Cardiac septum (tissue), 1 donor: ENCODE measurements at regions not wholly inside any gene's neighbourhood (a gene's known extent, or its start where the extent isn't known, plus 50 kb on each side); places are given as distances from the start of the nearest gene placed in this dataset.

Experiments
- DNase-seq: peaks from one replicate; pipeline ENCODE4 v3.0.0-alpha.2; 2020; ENCODE audit warnings: low spot score
- intact Hi-C: fragments of 100-400 bp; cut with DNase I; formaldehyde crosslinking; loops from one replicate; pipeline ENCODE4 v1.14.0; 2022
- donor health status: DM: no; HTN: no; CAD: no.

DNA sequence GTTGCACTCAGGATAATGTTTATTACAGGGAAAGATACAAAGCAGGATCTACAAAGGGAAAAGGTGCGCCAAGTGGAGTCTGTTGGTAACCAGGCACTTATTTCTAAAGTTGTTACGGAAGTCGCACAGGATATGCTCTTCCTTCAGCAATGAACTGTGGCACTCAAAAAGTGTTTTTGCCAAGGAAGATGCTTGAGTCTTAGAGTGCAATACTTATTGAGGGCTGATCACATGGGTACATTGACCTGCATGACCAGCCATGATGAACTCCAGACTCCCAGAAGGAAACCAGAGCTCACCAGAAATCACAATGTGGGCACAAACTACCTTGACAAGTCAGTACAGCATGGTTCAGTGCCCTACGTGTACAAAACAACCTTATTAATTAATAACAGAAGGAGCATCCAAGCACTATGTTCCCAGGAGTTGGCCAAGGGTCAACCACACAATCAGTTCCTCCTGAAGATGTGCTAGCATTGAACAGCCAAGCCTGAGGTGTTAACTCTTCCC lies 270.7 kb upstream of the TFAP2D start:
- intact Hi-C loops: no loop called here
- DNase-seq: no peak

GRCh38 chr6:50443144-50443543 lies 270.2 kb upstream of the TFAP2D start:
- intact Hi-C loops: no loop called here

DNA sequence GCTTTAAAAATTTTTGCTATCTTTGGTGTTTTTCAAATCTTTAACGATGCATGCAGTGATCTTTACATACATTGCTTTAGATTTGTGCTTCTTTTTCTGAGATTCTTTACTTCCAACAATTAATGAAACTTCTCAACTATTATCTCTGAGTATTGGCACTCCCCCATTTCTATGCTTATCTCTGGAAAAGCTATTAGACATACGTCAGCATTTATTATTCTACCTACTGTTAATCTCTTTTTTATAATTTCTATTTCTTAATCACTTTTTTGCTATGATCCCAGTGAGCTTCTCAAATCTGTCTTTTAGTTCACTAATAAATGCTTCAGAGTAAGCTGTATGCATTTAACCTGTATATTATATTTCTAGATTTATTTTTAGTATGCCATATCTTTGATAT lies 264.2 kb upstream of the TFAP2D start:
- DNase-seq: no peak
- intact Hi-C loops: no loop called here

More at GRCh38 chr6:50443144-50443543, 270.2 kb upstream of the TFAP2D start:
- DNase-seq: no peak

- intact Hi-C loops: no loop called here
- no peak for DNase-seq
Measured at GRCh38 chr6:50451826-50452400, 261.4 kb upstream of the TFAP2D start.

- intact Hi-C loops: no loop called here
- no peak for DNase-seq
Measured at GRCh38 chr6:50455029-50455428, 258.3 kb upstream of the TFAP2D start.

- DNase-seq: no peak
- intact Hi-C loops: no loop called here
Measured at GRCh38 chr6:50457351-50457750, 256.0 kb upstream of the TFAP2D start.

GRCh38 chr6:50461696-50462095 lies 251.6 kb upstream of the TFAP2D start:
- no peak for DNase-seq
- intact Hi-C loops: no loop called here

GRCh38 chr6:50463931-50464330 lies 249.4 kb upstream of the TFAP2D start:
- intact Hi-C loops: no loop called here
- DNase-seq: no peak

DNA sequence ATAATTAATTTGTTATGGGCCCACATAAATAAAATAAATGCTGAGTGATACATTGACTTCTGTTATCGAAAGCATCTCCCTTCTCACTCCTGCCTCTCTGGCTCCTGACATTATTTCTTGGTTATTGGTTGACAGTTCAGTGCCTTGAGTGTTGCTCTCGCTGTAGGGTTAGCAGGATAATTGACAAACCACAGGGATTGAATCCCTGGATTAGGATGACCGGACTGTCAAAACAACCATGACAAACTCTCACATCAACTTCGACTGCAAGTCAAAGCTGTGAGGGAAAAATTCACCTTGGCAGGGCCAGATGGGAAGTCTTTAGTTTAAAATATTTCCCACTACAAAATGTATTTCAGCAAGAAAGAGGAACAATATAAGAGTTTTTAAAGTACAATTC lies 245.4 kb upstream of the TFAP2D start:
- intact Hi-C loops: no loop called here
- DNase-seq: no peak

DNA sequence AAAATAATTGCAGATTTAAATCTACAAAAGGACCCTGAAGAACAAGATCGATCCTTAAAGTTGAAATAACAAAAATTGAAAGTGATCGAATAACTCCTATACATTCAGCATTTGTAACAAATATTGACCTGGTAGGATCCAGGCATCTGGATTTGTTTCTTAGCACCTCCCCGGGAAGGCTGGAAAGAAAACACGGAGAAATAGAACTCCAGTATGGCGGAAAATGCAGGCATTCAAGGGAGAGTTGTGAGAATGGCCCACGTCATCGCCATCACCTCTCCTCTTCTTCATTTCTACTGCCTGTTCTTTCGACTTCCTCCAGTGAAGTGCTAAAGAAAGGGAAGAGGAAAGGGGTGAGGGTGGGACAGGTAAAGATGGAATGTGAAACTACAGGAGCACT lies 242.3 kb upstream of the TFAP2D start:
- intact Hi-C loops: no loop called here
- no peak for DNase-seq

- intact Hi-C loops: no loop called here
- no peak for DNase-seq
Measured at GRCh38 chr6:50510361-50510760, 203.0 kb upstream of the TFAP2D start.

GRCh38 chr6:50520326-50521266 lies 192.7 kb upstream of the TFAP2D start:
- intact Hi-C loops: no loop called here
- DNase-seq: no peak

GRCh38 chr6:50524341-50524740 lies 189.0 kb upstream of the TFAP2D start:
- intact Hi-C loops: no loop called here
- DNase-seq: no peak

DNA sequence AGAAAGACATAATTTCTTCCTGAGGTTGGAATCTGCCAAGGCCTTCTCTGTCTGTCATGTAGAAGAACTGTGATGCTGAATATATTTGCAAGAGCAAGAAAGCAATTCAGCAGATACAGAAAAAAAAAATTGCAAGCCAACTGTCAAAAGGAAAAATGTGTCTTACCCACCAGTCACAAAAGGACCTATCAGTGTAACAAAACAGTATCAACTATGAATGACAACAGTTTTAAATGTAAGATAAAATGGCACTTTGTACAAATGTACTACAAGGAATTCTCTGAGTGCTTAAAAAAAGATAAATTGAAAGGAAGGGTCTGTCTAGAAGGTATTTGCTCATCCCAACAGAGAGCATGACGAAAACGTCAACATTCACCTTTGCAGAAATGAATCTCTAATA lies 185.3 kb upstream of the TFAP2D start:
- no peak for DNase-seq
- intact Hi-C loops: no loop called here

DNA sequence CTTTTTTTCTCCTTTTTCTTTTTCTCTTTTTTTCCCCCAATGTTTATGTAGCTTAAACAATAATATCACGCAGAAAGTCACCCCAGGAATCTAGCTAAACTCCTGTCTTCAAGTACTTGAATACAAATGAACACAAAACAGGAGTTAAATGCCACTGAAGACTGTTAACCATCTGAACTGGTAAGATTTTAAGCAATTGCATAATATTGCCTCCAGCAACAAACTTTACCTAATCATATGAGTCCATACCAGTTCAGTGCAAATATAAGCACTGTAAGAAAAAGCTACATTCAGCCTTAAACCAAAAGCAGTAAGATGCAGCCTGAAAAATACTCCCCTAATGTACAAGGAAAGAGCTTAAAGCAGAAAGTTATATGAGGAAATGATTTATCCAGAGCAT lies 173.9 kb upstream of the TFAP2D start:
- no peak for DNase-seq
- intact Hi-C loops: no loop called here

DNA sequence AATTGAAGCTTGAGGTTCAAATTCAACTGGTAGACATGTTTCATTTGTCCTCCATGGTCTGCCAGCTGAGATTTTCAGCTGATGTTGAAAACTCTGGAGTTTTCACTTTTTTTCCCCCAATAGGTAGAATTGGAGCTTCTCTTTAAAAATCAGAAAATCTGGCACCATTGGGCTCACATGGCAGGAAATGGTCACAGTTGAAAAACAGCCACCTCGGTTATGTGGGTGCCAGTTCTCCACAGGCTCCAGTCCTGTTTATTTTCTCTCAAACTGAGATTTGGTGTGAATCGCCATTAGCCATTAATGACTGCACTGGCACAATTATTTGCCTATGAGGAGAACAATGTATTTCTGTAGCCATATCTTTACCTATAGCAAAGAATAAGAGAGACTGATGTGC lies 171.4 kb upstream of the TFAP2D start:
- no peak for DNase-seq
- intact Hi-C loops: no loop called here

- intact Hi-C loops: no loop called here
- DNase-seq: no peak
Measured at GRCh38 chr6:50543666-50544065, 169.7 kb upstream of the TFAP2D start.

GRCh38 chr6:50549026-50549425 lies 164.3 kb upstream of the TFAP2D start:
- intact Hi-C loops: no loop called here

GRCh38 chr6:50549475-50549874 lies 163.9 kb upstream of the TFAP2D start:
- no peak for DNase-seq
- intact Hi-C loops: no loop called here

More at GRCh38 chr6:50549026-50549425, 164.3 kb upstream of the TFAP2D start:
- DNase-seq: no peak

DNA sequence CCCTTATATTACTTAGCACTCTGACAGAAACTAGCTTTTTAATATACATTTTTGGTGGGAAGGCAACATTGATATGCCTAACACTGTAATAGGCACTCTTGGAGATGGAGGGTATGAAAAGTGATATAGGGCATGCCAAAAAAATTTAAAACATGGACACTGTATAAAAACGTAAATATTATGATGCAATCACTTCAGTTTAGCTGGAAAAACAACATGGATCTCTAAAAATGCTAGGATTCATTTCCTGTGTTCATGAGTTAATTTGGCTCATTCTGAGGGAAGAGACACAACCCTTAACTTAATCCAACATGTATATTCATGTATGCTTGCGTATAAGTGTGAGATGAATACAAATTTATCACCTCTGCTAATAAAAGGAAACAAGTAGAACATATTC lies 157.3 kb upstream of the TFAP2D start:
- intact Hi-C loops: no loop called here
- DNase-seq: no peak

DNA sequence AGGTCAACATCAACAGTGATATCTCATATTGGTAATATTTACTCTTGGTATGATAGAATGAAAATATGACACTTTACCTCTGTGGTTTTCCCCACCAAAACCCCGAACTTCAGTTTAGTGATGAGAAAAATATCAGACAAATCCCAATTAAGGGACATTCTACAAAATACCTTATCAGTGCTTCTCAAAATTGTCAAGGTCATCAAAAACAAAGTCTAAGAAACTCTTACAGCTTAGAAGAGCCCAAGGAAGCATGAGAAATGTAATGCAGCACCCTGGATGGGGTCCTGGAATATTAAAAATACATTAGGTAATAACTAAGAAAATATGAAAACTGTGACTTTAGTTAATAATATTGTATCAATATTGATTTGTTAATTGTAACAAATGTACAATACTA lies 148.3 kb upstream of the TFAP2D start:
- intact Hi-C loops: no loop called here
- DNase-seq: no peak
